GM23338 (cell line): ENCODE measurements at regions not wholly inside any gene's neighbourhood (a gene's known extent, or its start where the extent isn't known, plus 50 kb on each side); places are given as distances from the start of the nearest gene placed in this dataset.

Source experiments
- CREB1 ChIP-seq: fragments of 250-450 bp; sonication (Bioruptor Pico); IDR thresholded peaks from 2 replicates; pipeline ENCODE4 v1.5.0; 2020; ENCODE audit warnings: low read depth, mild to moderate bottlenecking, moderate library complexity
- CTCF ChIP-seq, 2 experiments: fragments of 200-600 bp in 1 of 2; sonication (generic) in 1 of 2; conservative IDR thresholded peaks; 2 replicates each; pipeline versions ENCODE4 v1.5.1 to v1.6.1; 2016 to 2017; ENCODE audit warnings: antibody characterized with exemption in 2 of 2, low read depth in 2 of 2, mild to moderate bottlenecking in 2 of 2, moderate library complexity in 1 of 2
- ETS1 ChIP-seq: IDR thresholded peaks from 2 replicates; pipeline ENCODE4 v1.6.1; 2016; ENCODE audit warnings: antibody characterized with exemption
- EZH2 ChIP-seq: fragments of 200-600 bp; sonication (generic); IDR thresholded peaks from one replicate; pipeline ENCODE4 v1.8.0; 2017; ENCODE audit warnings: antibody characterized with exemption, mild to moderate bottlenecking, low read depth; ENCODE audit not compliant: unreplicated experiment
- EZH2phosphoT487 ChIP-seq: fragments of 200-600 bp; sonication (generic); IDR thresholded peaks from one replicate; pipeline ENCODE4 v1.8.1; 2018; ENCODE audit warnings: antibody characterized with exemption; ENCODE audit not compliant: unreplicated experiment
- JUNB ChIP-seq: IDR thresholded peaks from one replicate; pipeline ENCODE4 v1.6.1; 2016; ENCODE audit warnings: antibody characterized with exemption; ENCODE audit not compliant: unreplicated experiment
- NANOG ChIP-seq: IDR thresholded peaks from 2 replicates; pipeline ENCODE4 v1.6.1; 2016; ENCODE audit warnings: antibody characterized with exemption, borderline replicate concordance
- POLR2AphosphoS5 ChIP-seq: IDR thresholded peaks from 2 replicates; pipeline ENCODE4 v1.6.1; 2016; ENCODE audit warnings: antibody characterized with exemption, low read depth
- REST ChIP-seq: IDR thresholded peaks from one replicate; pipeline ENCODE4 v1.6.1; 2018; ENCODE audit warnings: antibody characterized with exemption; ENCODE audit not compliant: unreplicated experiment
- STAT1 ChIP-seq: IDR thresholded peaks from one replicate; pipeline ENCODE4 v1.6.1; 2016; ENCODE audit warnings: antibody characterized with exemption; ENCODE audit not compliant: unreplicated experiment

- TF ChIP-seq CTCF (conservative IDR thresholded peaks at IDR 0.05; ENCODE audit: low read depth in 2 of 2) (no peak), EZH2 (no peak), REST (no peak), EZH2phosphoT487 (no peak), NANOG (no peak), POLR2AphosphoS5 (no peak), CREB1 (CRISPR knock-in tag) (no peak), JUNB (no peak), ETS1 (no peak), STAT1 (no peak)
Measured at GRCh38 chr14:89476354-89476896, 59.4 kb upstream of the FOXN3 start.
